Ovary (tissue), 1 donor: ENCODE measurements at regions not wholly inside any gene's neighbourhood (a gene's known extent, or its start where the extent isn't known, plus 50 kb on each side); places are given as distances from the start of the nearest gene placed in this dataset.

Experiments used
- EP300 ChIP-seq: sonication (generic); formaldehyde crosslinking; IDR thresholded peaks from one replicate; pipeline ENCODE4 v1.6.1; 2017; ENCODE audit warnings: antibody characterized with exemption
- POLR2A ChIP-seq: fragments of 450-650 bp; IDR thresholded peaks from one replicate; pipeline ENCODE4 v1.6.1; 2017; ENCODE audit warnings: antibody characterized with exemption, mild to moderate bottlenecking, moderate library complexity

DNA sequence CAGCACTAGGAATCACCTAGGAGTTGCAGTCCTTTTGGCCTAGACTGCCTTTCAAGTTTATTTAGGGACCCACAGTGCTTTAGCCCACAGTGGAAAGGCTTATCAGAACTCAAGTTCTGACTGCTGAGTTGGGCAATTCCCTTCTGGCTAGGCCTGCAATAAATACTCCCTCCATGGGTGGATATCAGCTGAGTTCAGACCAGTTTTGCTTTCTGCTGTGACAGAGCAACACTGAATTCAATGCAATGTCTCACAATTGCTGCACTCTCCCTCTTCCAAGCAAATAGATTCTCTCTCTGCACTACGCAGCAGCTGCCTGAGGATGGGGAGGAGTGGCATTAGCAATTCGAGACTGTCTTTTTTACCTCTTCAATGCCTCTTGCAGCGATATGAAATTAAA is 1153.3 kb downstream of the SORCS1 start:
- TF ChIP-seq EP300, result no peak
- no peak for TF ChIP-seq POLR2A
